Bronchial epithelial cell (primary cell): ENCODE measurements at regions not wholly inside any gene's neighbourhood (a gene's known extent, or its start where the extent isn't known, plus 50 kb on each side); places are given as distances from the start of the nearest gene placed in this dataset.

Experiments used
- DNase-seq: peaks from one replicate; pipeline ENCODE4 v3.0.0-alpha.2; 2010; ENCODE audit warnings: low read depth
- FAIRE-seq: peaks from 2 replicates; lab custom pipeline; 2011; peaks lifted over from hg19 to GRCh38; lab: Jason Lieb, UNC
- H3K27me3 ChIP-seq: 2 replicates; pipeline ENCODE4 v1.5.1; 2011; ENCODE audit warnings: low read length; ENCODE audit not compliant: control insufficient read depth, insufficient read depth
- H3K36me3 ChIP-seq: 2 replicates; pipeline ENCODE4 v1.5.1; 2011; ENCODE audit warnings: low read length; ENCODE audit not compliant: control insufficient read depth, insufficient read depth
- H3K4me3 ChIP-seq: 2 replicates; pipeline ENCODE4 v1.5.1; 2011; ENCODE audit warnings: mild to moderate bottlenecking, low read depth, low read length, control low read depth
- CTCF ChIP-seq: IDR thresholded peaks from 2 replicates; pipeline ENCODE4 v1.5.1; 2011; ENCODE audit warnings: mild to moderate bottlenecking, moderate library complexity, low read length, control low read depth, inconsistent platforms; ENCODE audit not compliant: insufficient read depth, severe bottlenecking

- no peaks in the 10 kb centered on the region for H3K36me3 ChIP-seq
- H3K4me3 ChIP-seq: no peak overlapping the region
- DNase-seq: no peak
- TF ChIP-seq CTCF: no peak
- no peak for FAIRE-seq
- no peaks in the 10 kb centered on the region for H3K27me3 ChIP-seq
These were observed 108.4 kb upstream of the TNFAIP3 start for GRCh38 chr6:137758661-137759060.

- no peak for TF ChIP-seq CTCF
- no peak overlapping the region for H3K4me3 ChIP-seq
- H3K36me3 ChIP-seq: no peaks in the 10 kb centered on the region
- no peaks in the 10 kb centered on the region for H3K27me3 ChIP-seq
- no peak for FAIRE-seq
- no peak for DNase-seq
These were observed 107.4 kb upstream of the TNFAIP3 start for GRCh38 chr6:137759624-137760023.

GRCh38 chr6:137761072-137761471 is 106.0 kb upstream of the TNFAIP3 start:
- no peak overlapping the region for H3K4me3 ChIP-seq
- FAIRE-seq: peak; percentile 36
- no peak for TF ChIP-seq CTCF
- H3K27me3 ChIP-seq: no peaks in the 10 kb centered on the region
- H3K36me3 ChIP-seq: no peaks in the 10 kb centered on the region
- no peak for DNase-seq

- DNase-seq (no peak), FAIRE-seq (no peak)
- no peak for TF ChIP-seq CTCF
- no peaks in the 10 kb centered on the region for H3K36me3 ChIP-seq
- H3K27me3 ChIP-seq: no peaks in the 10 kb centered on the region
- H3K4me3 ChIP-seq: no peak overlapping the region
These were observed 105.6 kb upstream of the TNFAIP3 start for GRCh38 chr6:137761487-137761886.

GRCh38 chr6:137762168-137763090 is 104.6 kb upstream of the TNFAIP3 start:
- no peak for DNase-seq
- TF ChIP-seq CTCF: no peak
- FAIRE-seq: no peak
- no peak overlapping the region for H3K4me3 ChIP-seq
- no peaks in the 10 kb centered on the region for H3K36me3 ChIP-seq
- H3K27me3 ChIP-seq: no peaks in the 10 kb centered on the region
